ENCODE measurements at regions not wholly inside any gene's neighbourhood (a gene's known extent, or its start where the extent isn't known, plus 50 kb on each side); places are given as distances from the start of the nearest gene placed in this dataset.
"Not testable (repeated sequence)": the region's sequence is repeated elsewhere in the genome, so short reads cannot be mapped to it uniquely, and the experiment has no call there.

- DNase-seq (ENCODE audit: low spot score), result no peak
These were observed 59.3 kb downstream of the EBLN2 start for GRCh38 chr3:73120710-73121109.

GRCh38 chr3:73121669-73122331 lies 60.3 kb downstream of the EBLN2 start:
- no peak for DNase-seq (ENCODE audit: low spot score)

DNA sequence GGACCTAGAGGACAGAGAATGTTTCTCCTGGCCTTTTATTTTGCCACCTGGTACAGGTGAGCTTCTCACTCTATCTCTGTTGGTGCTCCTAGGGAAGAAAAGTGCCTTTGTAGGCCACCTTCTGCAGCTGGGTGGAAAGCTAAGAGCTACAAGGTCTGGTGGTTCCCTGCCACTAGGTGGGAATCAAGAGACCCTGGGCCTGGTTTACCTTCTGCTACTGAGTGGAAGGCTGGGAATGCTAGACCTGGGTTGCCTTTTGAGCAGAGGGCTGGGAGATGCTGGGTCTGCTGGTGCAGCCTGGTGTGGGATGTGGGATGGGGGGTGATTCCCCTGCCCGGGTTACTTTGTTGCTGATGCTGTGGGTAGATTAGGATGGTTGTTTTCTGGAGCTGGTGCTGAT lies 72.6 kb downstream of the EBLN2 start:
- no peak for DNase-seq (ENCODE audit: low spot score)

DNA sequence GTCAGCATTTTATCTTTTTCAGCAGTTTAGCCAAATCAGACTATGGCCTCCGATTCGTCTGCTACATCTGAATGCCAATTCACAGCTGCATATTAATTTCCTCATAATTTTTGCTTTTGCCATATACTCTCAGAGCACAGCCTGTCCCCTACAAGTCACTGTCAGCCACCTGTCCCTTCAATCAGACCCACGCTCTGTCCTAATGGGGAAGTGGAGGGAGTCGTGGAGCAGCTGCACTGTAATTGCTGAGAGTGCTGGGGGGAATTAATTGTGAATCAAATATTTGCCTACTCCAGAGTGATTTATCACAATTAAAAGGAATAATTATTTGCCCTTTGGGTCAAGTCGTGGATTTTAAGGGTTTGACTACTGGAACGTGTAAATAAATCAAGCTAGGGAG lies 75.5 kb downstream of the EBLN2 start:
- no peak for DNase-seq (ENCODE audit: low spot score)

DNA sequence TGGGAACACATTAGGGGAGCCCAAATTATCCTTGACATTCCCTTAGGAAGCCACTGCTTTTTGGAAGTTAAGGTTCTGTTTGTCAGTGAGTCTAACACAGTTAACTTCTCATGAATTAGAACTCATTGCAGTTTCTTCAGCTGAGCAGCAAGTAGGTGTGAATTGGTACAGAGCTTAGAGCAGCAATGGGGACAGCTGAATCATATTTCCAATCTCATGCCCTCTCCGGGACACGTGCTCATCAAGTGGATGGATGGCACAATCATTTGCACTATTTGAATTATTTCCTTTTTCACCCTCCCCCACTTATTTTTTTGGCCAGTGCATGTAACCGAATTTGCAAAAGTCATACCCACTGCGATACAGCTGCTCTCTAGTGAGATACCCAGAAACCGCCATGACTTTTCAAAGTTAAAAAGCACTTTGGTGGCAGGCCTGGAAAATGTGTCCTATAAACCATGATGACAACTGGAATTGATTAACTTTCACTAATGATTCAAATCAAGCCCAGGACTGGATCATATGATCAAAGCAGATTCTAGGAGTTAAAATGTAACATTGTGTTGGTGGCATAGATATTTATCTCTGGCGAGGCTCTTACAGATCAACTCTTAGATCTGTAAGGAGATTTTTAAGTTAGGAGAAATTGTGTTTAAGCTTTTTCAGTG lies 76.4 kb downstream of the EBLN2 start:
- no peak for DNase-seq (ENCODE audit: low spot score)

- no peak for DNase-seq (ENCODE audit: low spot score)
These were observed 79.4 kb downstream of the EBLN2 start for GRCh38 chr3:73140772-73141442.

- DNase-seq (ENCODE audit: low spot score), result no peak
These were observed 80.1 kb downstream of the EBLN2 start for GRCh38 chr3:73141525-73141924.

DNA sequence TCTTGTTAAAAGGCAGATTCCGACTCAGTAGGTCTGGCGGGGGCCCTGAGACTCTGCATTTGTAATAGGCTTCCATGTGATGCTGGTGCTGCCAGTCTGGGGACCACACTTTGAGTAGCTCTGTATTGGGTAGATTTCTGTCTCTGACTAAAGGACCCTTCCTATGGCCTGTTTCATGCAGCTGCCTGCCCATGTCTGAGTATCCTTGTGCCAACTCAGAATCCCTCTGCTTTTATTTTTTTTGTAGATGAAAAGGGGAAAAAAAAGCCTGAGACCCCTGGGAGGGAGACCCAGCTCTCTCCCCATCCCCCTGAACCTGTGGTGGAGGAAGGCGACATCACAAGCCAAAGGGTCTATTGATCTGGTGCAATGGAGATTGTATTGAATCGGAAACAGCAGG lies 81.9 kb downstream of the EBLN2 start:
- no peak for DNase-seq (ENCODE audit: low spot score)

GRCh38 chr3:73143821-73144237 lies 82.4 kb downstream of the EBLN2 start:
- no peak for DNase-seq (ENCODE audit: low spot score)

DNA sequence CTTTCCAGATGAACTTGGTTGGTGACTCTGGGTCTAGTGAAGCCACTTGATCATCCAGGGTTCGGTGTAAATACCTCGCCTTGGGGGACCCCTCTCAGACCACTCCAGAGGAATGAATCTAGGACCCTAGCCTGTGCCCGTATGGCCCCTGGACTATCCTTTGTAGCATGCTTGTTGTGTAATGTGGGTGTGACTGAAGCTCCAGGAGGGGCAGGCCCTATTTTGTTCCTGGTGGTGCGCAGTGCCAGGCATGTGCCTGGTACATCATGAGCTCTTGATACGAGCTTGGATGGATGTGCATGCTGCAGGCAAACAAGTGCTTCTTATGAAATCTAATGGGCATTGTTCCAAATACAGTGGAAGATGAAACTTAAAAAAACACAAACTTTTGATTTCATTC lies 82.8 kb downstream of the EBLN2 start:
- no peak for DNase-seq (ENCODE audit: low spot score)

- no peak for DNase-seq (ENCODE audit: low spot score)
These were observed 83.4 kb downstream of the EBLN2 start for GRCh38 chr3:73144828-73145227.

GRCh38 chr3:73147479-73147878 lies 86.0 kb downstream of the EBLN2 start:
- not testable (repeated sequence) for DNase-seq (ENCODE audit: low spot score)

- DNase-seq (ENCODE audit: low spot score), result no peak
These were observed 86.7 kb downstream of the EBLN2 start for GRCh38 chr3:73148206-73148605.

GRCh38 chr3:73148682-73149081 lies 87.2 kb downstream of the EBLN2 start:
- no peak for DNase-seq (ENCODE audit: low spot score)

- no peak for DNase-seq (ENCODE audit: low spot score)
These were observed 89.1 kb downstream of the EBLN2 start for GRCh38 chr3:73150369-73151130.

- not testable (repeated sequence) for DNase-seq (ENCODE audit: low spot score)
These were observed 91.1 kb downstream of the EBLN2 start for GRCh38 chr3:73152571-73152970.

DNA sequence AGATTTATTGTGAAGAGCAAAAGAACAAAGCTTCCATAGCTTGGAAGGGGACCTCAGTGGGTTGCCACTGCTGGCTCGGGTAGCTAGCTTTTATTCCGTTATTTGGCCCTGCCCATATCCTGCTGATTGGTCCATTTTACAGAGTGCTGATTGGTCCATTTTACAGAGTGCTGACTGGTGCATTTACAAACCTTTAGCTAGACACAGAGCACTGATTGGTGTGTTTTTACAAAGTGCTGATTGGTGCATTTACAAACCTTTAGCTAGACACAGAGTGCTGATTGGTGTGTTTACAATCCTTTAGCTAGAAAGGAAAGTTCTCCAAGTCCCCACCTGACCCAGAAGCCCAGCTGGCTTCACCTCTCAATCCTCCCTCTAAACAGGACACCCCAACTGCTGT lies 91.6 kb downstream of the EBLN2 start:
- DNase-seq (ENCODE audit: low spot score), result not testable (repeated sequence)

- DNase-seq (ENCODE audit: low spot score), result not testable (repeated sequence)
These were observed 92.8 kb downstream of the EBLN2 start for GRCh38 chr3:73154261-73154660.

DNA sequence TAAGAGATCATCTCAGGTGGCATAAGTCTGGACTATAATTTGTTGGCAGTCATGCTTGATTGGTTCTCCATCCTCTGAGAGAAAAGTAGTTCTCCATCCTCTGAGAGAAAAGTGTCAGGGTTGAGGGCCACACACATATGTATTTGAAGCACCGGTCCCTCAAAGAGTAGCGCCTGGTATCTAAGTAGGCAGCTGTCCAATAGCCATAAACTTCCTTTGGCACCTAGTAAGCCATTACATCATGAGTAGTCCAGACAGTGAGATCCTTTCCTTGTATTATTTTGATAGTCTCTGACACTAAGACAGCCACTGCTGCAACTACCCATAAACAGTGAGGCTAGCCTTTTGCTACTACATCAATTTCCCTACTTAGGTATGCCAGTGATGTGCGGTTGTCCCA lies 94.0 kb downstream of the EBLN2 start:
- not testable (repeated sequence) for DNase-seq (ENCODE audit: low spot score)

GRCh38 chr3:73164622-73165021 lies 103.2 kb downstream of the EBLN2 start:
- DNase-seq (ENCODE audit: low spot score), result no peak

GRCh38 chr3:73175698-73176097 lies 114.2 kb downstream of the EBLN2 start:
- no peak for DNase-seq (ENCODE audit: low spot score)

DNA sequence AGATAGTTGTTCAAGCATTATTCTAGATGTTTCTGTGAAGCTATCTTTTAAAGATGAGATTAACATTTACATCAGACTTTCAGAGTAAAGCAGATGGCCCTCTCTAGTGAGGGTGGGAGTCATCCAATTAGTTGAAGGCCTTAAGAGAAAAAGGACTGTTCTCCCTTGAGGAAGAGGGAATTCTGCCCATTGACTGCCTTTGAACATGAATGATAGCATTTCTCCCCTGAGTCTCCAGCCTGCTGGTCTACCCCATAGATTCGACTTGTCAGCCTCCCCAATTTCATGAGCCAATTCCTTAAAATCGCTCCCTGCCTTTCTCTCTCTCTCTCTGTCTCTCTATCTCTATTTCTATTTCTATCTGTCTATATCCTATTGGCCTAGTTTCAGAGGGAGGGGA lies 115.5 kb downstream of the EBLN2 start:
- DNase-seq (ENCODE audit: low spot score), result no peak

All from mucosa of gallbladder (tissue), 1 donor.